ENCODE measurements at regions not wholly inside any gene's neighbourhood (a gene's known extent, or its start where the extent isn't known, plus 50 kb on each side); places are given as distances from the start of the nearest gene placed in this dataset.

GRCh38 chr12:24649634-24650033 is 299.3 kb downstream of the BCAT1 start:
- no peaks in the 10 kb centered on the region for H3K27me3 ChIP-seq (ENCODE audit: control insufficient read depth, insufficient read depth, low read length)
- H3K36me3 ChIP-seq (ENCODE audit: control insufficient read depth, insufficient read depth, low read length) = no peaks in the 10 kb centered on the region
- H3K4me3 ChIP-seq (ENCODE audit: low read depth, low read length) = no peak overlapping the region
- no peak for TF ChIP-seq CTCF (IDR thresholded peaks at IDR 0.05; ENCODE audit: insufficient read depth, low read length, poor library complexity, severe bottlenecking)
- DNase-seq (ENCODE audit: low read depth) = no peak

- no peak overlapping the region for H3K4me3 ChIP-seq (ENCODE audit: low read depth, low read length)
- H3K36me3 ChIP-seq (ENCODE audit: control insufficient read depth, insufficient read depth, low read length) = no peaks in the 10 kb centered on the region
- no peak for TF ChIP-seq CTCF (IDR thresholded peaks at IDR 0.05; ENCODE audit: insufficient read depth, low read length, poor library complexity, severe bottlenecking)
- DNase-seq (ENCODE audit: low read depth) = no peak
- no peaks in the 10 kb centered on the region for H3K27me3 ChIP-seq (ENCODE audit: control insufficient read depth, insufficient read depth, low read length)
Measured at GRCh38 chr12:24649209-24649608, 299.7 kb downstream of the BCAT1 start.

- TF ChIP-seq CTCF (IDR thresholded peaks at IDR 0.05; ENCODE audit: insufficient read depth, low read length, poor library complexity, severe bottlenecking) = no peak
- no peak for DNase-seq (ENCODE audit: low read depth)
- no peaks in the 10 kb centered on the region for H3K36me3 ChIP-seq (ENCODE audit: control insufficient read depth, insufficient read depth, low read length)
- no peaks in the 10 kb centered on the region for H3K27me3 ChIP-seq (ENCODE audit: control insufficient read depth, insufficient read depth, low read length)
- no peak overlapping the region for H3K4me3 ChIP-seq (ENCODE audit: low read depth, low read length)
Measured at GRCh38 chr12:24645254-24645653, 303.6 kb downstream of the BCAT1 start.

- no peak for DNase-seq (ENCODE audit: low read depth)
- no peaks in the 10 kb centered on the region for H3K27me3 ChIP-seq (ENCODE audit: control insufficient read depth, insufficient read depth, low read length)
- TF ChIP-seq CTCF (IDR thresholded peaks at IDR 0.05; ENCODE audit: insufficient read depth, low read length, poor library complexity, severe bottlenecking) = no peak
Measured at GRCh38 chr12:24643120-24644119, 305.5 kb downstream of the BCAT1 start.

GRCh38 chr12:24639641-24640040 is 309.3 kb downstream of the BCAT1 start:
- no peaks in the 10 kb centered on the region for H3K27me3 ChIP-seq (ENCODE audit: control insufficient read depth, insufficient read depth, low read length)
- H3K36me3 ChIP-seq (ENCODE audit: control insufficient read depth, insufficient read depth, low read length) = no peaks in the 10 kb centered on the region
- no peak for TF ChIP-seq CTCF (IDR thresholded peaks at IDR 0.05; ENCODE audit: insufficient read depth, low read length, poor library complexity, severe bottlenecking)
- no peak for DNase-seq (ENCODE audit: low read depth)
- no peak overlapping the region for H3K4me3 ChIP-seq (ENCODE audit: low read depth, low read length)

More at GRCh38 chr12:24643120-24644119, 305.5 kb downstream of the BCAT1 start:
- no peak overlapping the region for H3K4me3 ChIP-seq (ENCODE audit: low read depth, low read length)
- no peaks in the 10 kb centered on the region for H3K36me3 ChIP-seq (ENCODE audit: control insufficient read depth, insufficient read depth, low read length)

All from kidney epithelial cell (primary cell).